Stimulated activated naive CD4-positive, alpha-beta T cell treated with Interleukin-2 at 50 U/mL for 16 hours (primary cell): ENCODE measurements at regions not wholly inside any gene's neighbourhood (a gene's known extent, or its start where the extent isn't known, plus 50 kb on each side); places are given as distances from the start of the nearest gene placed in this dataset.

Experiments used
- DNase-seq: peaks from one replicate; lab custom pipeline; 2025; lab: John Stamatoyannopoulos, UW

- DNase-seq = no peak
These were observed 117.4 kb downstream of the MAT2B start for GRCh38 chr5:163622799-163623198.

GRCh38 chr5:163623524-163623923, 118.1 kb downstream of the MAT2B start:
- no peak for DNase-seq

- no peak for DNase-seq
These were observed 118.6 kb downstream of the MAT2B start for GRCh38 chr5:163623986-163624385.

- DNase-seq = no peak
These were observed 119.0 kb downstream of the MAT2B start for GRCh38 chr5:163624431-163624830.

GRCh38 chr5:163626904-163627434, 121.5 kb downstream of the MAT2B start:
- DNase-seq = no peak

GRCh38 chr5:163631856-163632255, 126.4 kb downstream of the MAT2B start:
- no peak for DNase-seq

- DNase-seq = no peak
These were observed 128.6 kb downstream of the MAT2B start for GRCh38 chr5:163633926-163634460.

- DNase-seq = no peak
These were observed 130.2 kb downstream of the MAT2B start for GRCh38 chr5:163635631-163636030.

GRCh38 chr5:163642904-163643303, 137.5 kb downstream of the MAT2B start:
- no peak for DNase-seq

- no peak for DNase-seq
These were observed 140.3 kb downstream of the MAT2B start for GRCh38 chr5:163645421-163646416.

- DNase-seq = no peak
These were observed 144.1 kb downstream of the MAT2B start for GRCh38 chr5:163649514-163649913.

GRCh38 chr5:163653526-163653925, 148.1 kb downstream of the MAT2B start:
- DNase-seq = no peak

GRCh38 chr5:163658702-163659567, 153.5 kb downstream of the MAT2B start:
- no peak for DNase-seq

GRCh38 chr5:163659568-163659902, 154.1 kb downstream of the MAT2B start:
- no peak for DNase-seq

GRCh38 chr5:163660486-163660885, 155.1 kb downstream of the MAT2B start:
- no peak for DNase-seq

GRCh38 chr5:163661360-163661759, 155.9 kb downstream of the MAT2B start:
- no peak for DNase-seq

- DNase-seq = no peak
These were observed 164.6 kb downstream of the MAT2B start for GRCh38 chr5:163670036-163670435.

- DNase-seq = no peak
These were observed 171.7 kb downstream of the MAT2B start for GRCh38 chr5:163677092-163677491.

- no peak for DNase-seq
These were observed 176.8 kb downstream of the MAT2B start for GRCh38 chr5:163682234-163682633.

GRCh38 chr5:163687414-163687813, 182.0 kb downstream of the MAT2B start:
- no peak for DNase-seq

GRCh38 chr5:163692091-163692490, 186.7 kb downstream of the MAT2B start:
- DNase-seq = no peak

GRCh38 chr5:163695830-163696578, 190.6 kb downstream of the MAT2B start:
- no peak for DNase-seq
